GM23338 (cell line): ENCODE measurements at regions not wholly inside any gene's neighbourhood (a gene's known extent, or its start where the extent isn't known, plus 50 kb on each side); places are given as distances from the start of the nearest gene placed in this dataset.

Experiments
- ATAC-seq: fragments of 200-7000 bp; cut with Tn5 transposase; 3 replicates; pipeline ENCODE4 v1.9.1; 2020
- DNase-seq: peaks from one replicate; pipeline ENCODE4 v3.0.0-alpha.2; 2015; ENCODE audit warnings: low spot score
- H2AFZ ChIP-seq: fragments of 200-600 bp; sonication (generic); 2 replicates; pipeline ENCODE4 v1.8.0; 2016; ENCODE audit warnings: antibody characterized with exemption, mild to moderate bottlenecking, moderate library complexity
- H3F3A ChIP-seq: fragments of 200-600 bp; sonication (generic); replicated peaks from 2 replicates; pipeline ENCODE4 v1.8.0; 2017; ENCODE audit warnings: antibody characterized with exemption, mixed run types, low read depth
- H3K27ac ChIP-seq: fragments of 200-600 bp; sonication (generic); 2 replicates; pipeline ENCODE4 v1.6.1; 2016; ENCODE audit warnings: low read depth
- H3K27me3 ChIP-seq: fragments of 200-600 bp; sonication (generic); 2 replicates; pipeline ENCODE4 v1.8.0; 2016; ENCODE audit warnings: mild to moderate bottlenecking, mixed run types, moderate library complexity; ENCODE audit not compliant: insufficient read depth
- H3K36me3 ChIP-seq: fragments of 200-600 bp; sonication (generic); 2 replicates; pipeline ENCODE4 v1.8.0; 2016; ENCODE audit warnings: mild to moderate bottlenecking; ENCODE audit not compliant: insufficient read depth
- H3K4me1 ChIP-seq: fragments of 200-600 bp; sonication (generic); 2 replicates; pipeline ENCODE4 v1.8.0; 2016; ENCODE audit warnings: mild to moderate bottlenecking, moderate library complexity; ENCODE audit not compliant: insufficient read depth
- H3K4me2 ChIP-seq: fragments of 200-600 bp; sonication (generic); 2 replicates; pipeline ENCODE4 v1.7.1; 2017; ENCODE audit warnings: mixed run types
- H3K4me3 ChIP-seq: fragments of 200-600 bp; sonication (generic); 2 replicates; pipeline ENCODE4 v1.6.1; 2016; ENCODE audit warnings: mixed run types
- H3K79me2 ChIP-seq: fragments of 200-600 bp; sonication (generic); replicated peaks from 2 replicates; pipeline ENCODE4 v1.8.0; 2017; ENCODE audit warnings: mild to moderate bottlenecking; ENCODE audit not compliant: insufficient read depth
- H3K9me2 ChIP-seq: fragments of 200-600 bp; sonication (generic); 2 replicates; pipeline ENCODE4 v1.8.0; 2017; ENCODE audit not compliant: insufficient read depth
- H4K20me1 ChIP-seq: fragments of 200-600 bp; sonication (generic); replicated peaks from 2 replicates; pipeline ENCODE4 v1.8.0; 2017; ENCODE audit warnings: mild to moderate bottlenecking; ENCODE audit not compliant: insufficient read depth
- H3K27ac Mint-ChIP-seq: 2 replicates; pipeline ENCODE4 v1.8.0; 2020; ENCODE audit warnings: inconsistent platforms, mild to moderate bottlenecking, moderate library complexity, mixed read lengths
- H3K27me3 Mint-ChIP-seq: 3 replicates; pipeline ENCODE4 v1.8.0; 2022; ENCODE audit warnings: low read depth, mild to moderate bottlenecking, moderate library complexity, mixed read lengths, inconsistent platforms; ENCODE audit not compliant: insufficient read depth, poor library complexity
- H3K36me3 Mint-ChIP-seq: 3 replicates; pipeline ENCODE4 v1.8.0; 2021; ENCODE audit warnings: low read depth, mild to moderate bottlenecking, inconsistent platforms, moderate library complexity, mixed read lengths
- H3K4me1 Mint-ChIP-seq: 3 replicates; pipeline ENCODE4 v1.8.0; 2020; ENCODE audit warnings: mild to moderate bottlenecking, inconsistent platforms, mixed read lengths
- H3K4me3 Mint-ChIP-seq: 3 replicates; pipeline ENCODE4 v1.8.0; 2021; ENCODE audit warnings: moderate library complexity, mild to moderate bottlenecking, inconsistent platforms, mixed read lengths
- H3K9me3 Mint-ChIP-seq: 3 replicates; pipeline ENCODE4 v1.8.0; 2020; ENCODE audit warnings: moderate library complexity, mild to moderate bottlenecking, inconsistent platforms, mixed read lengths
- JUNB ChIP-seq: IDR thresholded peaks from one replicate; pipeline ENCODE4 v1.6.1; 2016; ENCODE audit warnings: antibody characterized with exemption; ENCODE audit not compliant: unreplicated experiment
- TF ChIP-seq, protein P1 (sequence below): fragments of 250-450 bp; sonication (Bioruptor Pico); IDR thresholded peaks from 2 replicates; pipeline ENCODE4 v1.5.0; 2020; ENCODE audit warnings: mild to moderate bottlenecking, moderate library complexity
- TF ChIP-seq, protein P2 (sequence below), 2 experiments: fragments of 200-600 bp in 1 of 2; sonication (generic) in 1 of 2; conservative IDR thresholded peaks; 2 replicates each; pipeline versions ENCODE4 v1.5.1 to v1.6.1; 2016 to 2017; ENCODE audit warnings: antibody characterized with exemption in 2 of 2, low read depth in 2 of 2, mild to moderate bottlenecking in 2 of 2, moderate library complexity in 1 of 2

DNA sequence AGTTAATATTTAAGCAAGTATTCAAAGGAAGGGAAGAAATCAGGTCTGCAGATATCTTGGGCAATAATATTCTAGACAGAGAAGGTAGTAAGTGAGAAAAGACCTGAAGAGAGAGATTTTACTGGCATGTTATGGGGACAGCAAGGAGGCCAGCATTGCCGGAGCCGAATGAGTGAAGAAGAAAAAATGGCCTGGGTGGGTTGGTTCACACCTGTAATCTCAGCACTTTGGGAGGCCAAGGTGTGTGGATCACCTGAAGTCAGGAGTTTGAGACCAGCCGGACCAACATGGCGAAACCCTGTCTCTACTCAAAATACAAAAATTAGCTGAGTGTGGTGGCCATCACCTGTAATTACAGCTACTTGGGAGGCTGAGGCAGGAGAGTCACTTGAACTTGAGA, 164.7 kb downstream of the VGLL3 start (continued):
- TF ChIP-seq, protein P1, sequence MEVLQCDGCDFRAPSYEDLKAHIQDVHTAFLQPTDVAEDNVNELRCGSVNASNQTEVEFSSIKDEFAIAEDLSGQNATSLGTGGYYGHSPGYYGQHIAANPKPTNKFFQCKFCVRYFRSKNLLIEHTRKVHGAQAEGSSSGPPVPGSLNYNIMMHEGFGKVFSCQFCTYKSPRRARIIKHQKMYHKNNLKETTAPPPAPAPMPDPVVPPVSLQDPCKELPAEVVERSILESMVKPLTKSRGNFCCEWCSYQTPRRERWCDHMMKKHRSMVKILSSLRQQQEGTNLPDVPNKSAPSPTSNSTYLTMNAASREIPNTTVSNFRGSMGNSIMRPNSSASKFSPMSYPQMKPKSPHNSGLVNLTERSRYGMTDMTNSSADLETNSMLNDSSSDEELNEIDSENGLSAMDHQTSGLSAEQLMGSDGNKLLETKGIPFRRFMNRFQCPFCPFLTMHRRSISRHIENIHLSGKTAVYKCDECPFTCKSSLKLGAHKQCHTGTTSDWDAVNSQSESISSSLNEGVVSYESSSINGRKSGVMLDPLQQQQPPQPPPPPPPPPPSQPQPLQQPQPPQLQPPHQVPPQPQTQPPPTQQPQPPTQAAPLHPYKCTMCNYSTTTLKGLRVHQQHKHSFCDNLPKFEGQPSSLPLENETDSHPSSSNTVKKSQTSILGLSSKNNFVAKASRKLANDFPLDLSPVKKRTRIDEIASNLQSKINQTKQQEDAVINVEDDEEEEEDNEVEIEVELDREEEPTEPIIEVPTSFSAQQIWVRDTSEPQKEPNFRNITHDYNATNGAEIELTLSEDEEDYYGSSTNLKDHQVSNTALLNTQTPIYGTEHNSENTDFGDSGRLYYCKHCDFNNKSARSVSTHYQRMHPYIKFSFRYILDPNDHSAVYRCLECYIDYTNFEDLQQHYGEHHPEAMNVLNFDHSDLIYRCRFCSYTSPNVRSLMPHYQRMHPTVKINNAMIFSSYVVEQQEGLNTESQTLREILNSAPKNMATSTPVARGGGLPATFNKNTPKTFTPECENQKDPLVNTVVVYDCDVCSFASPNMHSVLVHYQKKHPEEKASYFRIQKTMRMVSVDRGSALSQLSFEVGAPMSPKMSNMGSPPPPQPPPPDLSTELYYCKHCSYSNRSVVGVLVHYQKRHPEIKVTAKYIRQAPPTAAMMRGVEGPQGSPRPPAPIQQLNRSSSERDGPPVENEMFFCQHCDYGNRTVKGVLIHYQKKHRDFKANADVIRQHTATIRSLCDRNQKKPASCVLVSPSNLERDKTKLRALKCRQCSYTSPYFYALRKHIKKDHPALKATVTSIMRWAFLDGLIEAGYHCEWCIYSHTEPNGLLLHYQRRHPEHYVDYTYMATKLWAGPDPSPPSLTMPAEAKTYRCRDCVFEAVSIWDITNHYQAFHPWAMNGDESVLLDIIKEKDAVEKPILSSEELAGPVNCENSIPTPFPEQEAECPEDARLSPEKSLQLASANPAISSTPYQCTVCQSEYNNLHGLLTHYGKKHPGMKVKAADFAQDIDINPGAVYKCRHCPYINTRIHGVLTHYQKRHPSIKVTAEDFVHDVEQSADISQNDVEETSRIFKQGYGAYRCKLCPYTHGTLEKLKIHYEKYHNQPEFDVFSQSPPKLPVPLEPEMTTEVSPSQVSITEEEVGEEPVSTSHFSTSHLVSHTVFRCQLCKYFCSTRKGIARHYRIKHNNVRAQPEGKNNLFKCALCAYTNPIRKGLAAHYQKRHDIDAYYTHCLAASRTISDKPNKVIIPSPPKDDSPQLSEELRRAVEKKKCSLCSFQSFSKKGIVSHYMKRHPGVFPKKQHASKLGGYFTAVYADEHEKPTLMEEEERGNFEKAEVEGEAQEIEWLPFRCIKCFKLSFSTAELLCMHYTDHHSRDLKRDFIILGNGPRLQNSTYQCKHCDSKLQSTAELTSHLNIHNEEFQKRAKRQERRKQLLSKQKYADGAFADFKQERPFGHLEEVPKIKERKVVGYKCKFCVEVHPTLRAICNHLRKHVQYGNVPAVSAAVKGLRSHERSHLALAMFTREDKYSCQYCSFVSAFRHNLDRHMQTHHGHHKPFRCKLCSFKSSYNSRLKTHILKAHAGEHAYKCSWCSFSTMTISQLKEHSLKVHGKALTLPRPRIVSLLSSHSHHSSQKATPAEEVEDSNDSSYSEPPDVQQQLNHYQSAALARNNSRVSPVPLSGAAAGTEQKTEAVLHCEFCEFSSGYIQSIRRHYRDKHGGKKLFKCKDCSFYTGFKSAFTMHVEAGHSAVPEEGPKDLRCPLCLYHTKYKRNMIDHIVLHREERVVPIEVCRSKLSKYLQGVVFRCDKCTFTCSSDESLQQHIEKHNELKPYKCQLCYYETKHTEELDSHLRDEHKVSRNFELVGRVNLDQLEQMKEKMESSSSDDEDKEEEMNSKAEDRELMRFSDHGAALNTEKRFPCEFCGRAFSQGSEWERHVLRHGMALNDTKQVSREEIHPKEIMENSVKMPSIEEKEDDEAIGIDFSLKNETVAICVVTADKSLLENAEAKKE (CRISPR knock-in tag): no peak

DNA sequence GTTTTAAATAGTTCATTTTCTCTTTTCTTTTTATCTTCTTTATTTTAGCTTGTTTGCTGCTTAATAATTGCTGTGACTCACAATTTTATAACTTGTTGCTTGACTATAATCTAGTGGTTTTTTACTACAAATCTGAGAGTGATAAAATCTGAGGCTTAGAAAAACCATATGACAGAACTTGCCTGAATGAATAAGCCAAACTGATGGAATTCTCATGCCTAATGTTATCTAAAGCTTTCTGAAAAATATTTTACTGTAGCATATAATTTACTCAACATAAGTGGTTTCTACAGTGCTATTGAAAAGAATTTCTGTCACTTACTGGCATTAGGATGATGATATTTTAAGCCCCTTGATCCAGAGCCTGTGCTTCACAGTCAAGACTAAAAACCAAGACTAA, 175.1 kb downstream of the VGLL3 start:
- no peak for TF ChIP-seq JUNB
- TF ChIP-seq, protein P1 (CRISPR knock-in tag): no peak
- TF ChIP-seq, protein P2, sequence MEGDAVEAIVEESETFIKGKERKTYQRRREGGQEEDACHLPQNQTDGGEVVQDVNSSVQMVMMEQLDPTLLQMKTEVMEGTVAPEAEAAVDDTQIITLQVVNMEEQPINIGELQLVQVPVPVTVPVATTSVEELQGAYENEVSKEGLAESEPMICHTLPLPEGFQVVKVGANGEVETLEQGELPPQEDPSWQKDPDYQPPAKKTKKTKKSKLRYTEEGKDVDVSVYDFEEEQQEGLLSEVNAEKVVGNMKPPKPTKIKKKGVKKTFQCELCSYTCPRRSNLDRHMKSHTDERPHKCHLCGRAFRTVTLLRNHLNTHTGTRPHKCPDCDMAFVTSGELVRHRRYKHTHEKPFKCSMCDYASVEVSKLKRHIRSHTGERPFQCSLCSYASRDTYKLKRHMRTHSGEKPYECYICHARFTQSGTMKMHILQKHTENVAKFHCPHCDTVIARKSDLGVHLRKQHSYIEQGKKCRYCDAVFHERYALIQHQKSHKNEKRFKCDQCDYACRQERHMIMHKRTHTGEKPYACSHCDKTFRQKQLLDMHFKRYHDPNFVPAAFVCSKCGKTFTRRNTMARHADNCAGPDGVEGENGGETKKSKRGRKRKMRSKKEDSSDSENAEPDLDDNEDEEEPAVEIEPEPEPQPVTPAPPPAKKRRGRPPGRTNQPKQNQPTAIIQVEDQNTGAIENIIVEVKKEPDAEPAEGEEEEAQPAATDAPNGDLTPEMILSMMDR (conservative IDR thresholded peaks at IDR 0.05; ENCODE audit: low read depth in 2 of 2): no peak
- H3K27ac ChIP-seq: peak overlapping the region; percentile 75

More for the DNA sequence above, 175.1 kb downstream of the VGLL3 start:
- H3K9me3 Mint-ChIP-seq: no peaks in the 10 kb centered on the region; the same call in 2 of the 3 replicates
- Histone ChIP-seq H3K9me2 (no peaks in the 10 kb centered on the region), H3K79me2 (no peaks in the 10 kb centered on the region), H4K20me1 (no peaks in the 10 kb centered on the region), H3K36me3 (no peaks in the 10 kb centered on the region), H3K4me2 (peak overlapping the region; percentile 1; the same call in 1 of the 2 replicates), H3F3A (no peaks in the 10 kb centered on the region), H2AFZ (no peak overlapping the region), H3K27me3 (no peaks in the 10 kb centered on the region), H3K4me3 (no peak overlapping the region), H3K4me1 (peaks cover 17% of the 10 kb centered on the region)
- DNase-seq (no peak), ATAC-seq (no peak)
- H3K27ac Mint-ChIP-seq: peak overlapping the region; percentile 67; the same call in 1 of the 2 replicates
- no peaks in the 10 kb centered on the region; the same call in 1 of the 3 replicates for H3K36me3 Mint-ChIP-seq
- H3K4me1 Mint-ChIP-seq: peaks cover 21% of the 10 kb centered on the region
- H3K4me3 Mint-ChIP-seq: no peak overlapping the region
- H3K27me3 Mint-ChIP-seq: peaks cover 2% of the 10 kb centered on the region
